ENCODE measurements at regions not wholly inside any gene's neighbourhood (a gene's known extent, or its start where the extent isn't known, plus 50 kb on each side); places are given as distances from the start of the nearest gene placed in this dataset.

GRCh38 chr16:77069929-77070328 lies 121.1 kb upstream of the MON1B start:
- TF ChIP-seq, protein P1, sequence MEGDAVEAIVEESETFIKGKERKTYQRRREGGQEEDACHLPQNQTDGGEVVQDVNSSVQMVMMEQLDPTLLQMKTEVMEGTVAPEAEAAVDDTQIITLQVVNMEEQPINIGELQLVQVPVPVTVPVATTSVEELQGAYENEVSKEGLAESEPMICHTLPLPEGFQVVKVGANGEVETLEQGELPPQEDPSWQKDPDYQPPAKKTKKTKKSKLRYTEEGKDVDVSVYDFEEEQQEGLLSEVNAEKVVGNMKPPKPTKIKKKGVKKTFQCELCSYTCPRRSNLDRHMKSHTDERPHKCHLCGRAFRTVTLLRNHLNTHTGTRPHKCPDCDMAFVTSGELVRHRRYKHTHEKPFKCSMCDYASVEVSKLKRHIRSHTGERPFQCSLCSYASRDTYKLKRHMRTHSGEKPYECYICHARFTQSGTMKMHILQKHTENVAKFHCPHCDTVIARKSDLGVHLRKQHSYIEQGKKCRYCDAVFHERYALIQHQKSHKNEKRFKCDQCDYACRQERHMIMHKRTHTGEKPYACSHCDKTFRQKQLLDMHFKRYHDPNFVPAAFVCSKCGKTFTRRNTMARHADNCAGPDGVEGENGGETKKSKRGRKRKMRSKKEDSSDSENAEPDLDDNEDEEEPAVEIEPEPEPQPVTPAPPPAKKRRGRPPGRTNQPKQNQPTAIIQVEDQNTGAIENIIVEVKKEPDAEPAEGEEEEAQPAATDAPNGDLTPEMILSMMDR (IDR thresholded peaks at IDR 0.05), result no peak
- TF ChIP-seq POLR2A (IDR thresholded peaks at IDR 0.05), result no peak
- TF ChIP-seq POLR2AphosphoS5 (IDR thresholded peaks at IDR 0.05), result no peak

All from stomach (tissue), 4 donors.